ENCODE measurements at regions not wholly inside any gene's neighbourhood (a gene's known extent, or its start where the extent isn't known, plus 50 kb on each side); places are given as distances from the start of the nearest gene placed in this dataset.

DNA sequence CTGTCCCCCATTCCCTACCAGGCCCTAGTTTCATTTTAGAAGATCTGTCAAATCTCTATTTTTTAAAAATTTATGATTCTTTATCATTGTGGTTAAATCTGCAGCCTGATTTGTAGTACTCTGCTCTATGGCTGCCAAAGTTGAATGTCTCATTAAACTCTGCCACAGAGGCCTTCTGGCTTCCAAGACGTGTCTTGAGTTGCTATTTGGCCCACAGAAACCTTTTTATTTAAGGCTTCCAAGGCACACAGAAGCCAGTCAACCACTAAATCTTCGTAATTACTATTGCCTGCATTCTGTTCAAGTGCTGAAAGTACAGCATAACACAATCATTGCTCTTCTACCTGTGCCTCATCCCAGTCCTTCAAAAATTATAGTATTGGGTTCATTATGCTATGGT, 971.0 kb downstream of the NCAM2 start:
- TF ChIP-seq, protein P1, sequence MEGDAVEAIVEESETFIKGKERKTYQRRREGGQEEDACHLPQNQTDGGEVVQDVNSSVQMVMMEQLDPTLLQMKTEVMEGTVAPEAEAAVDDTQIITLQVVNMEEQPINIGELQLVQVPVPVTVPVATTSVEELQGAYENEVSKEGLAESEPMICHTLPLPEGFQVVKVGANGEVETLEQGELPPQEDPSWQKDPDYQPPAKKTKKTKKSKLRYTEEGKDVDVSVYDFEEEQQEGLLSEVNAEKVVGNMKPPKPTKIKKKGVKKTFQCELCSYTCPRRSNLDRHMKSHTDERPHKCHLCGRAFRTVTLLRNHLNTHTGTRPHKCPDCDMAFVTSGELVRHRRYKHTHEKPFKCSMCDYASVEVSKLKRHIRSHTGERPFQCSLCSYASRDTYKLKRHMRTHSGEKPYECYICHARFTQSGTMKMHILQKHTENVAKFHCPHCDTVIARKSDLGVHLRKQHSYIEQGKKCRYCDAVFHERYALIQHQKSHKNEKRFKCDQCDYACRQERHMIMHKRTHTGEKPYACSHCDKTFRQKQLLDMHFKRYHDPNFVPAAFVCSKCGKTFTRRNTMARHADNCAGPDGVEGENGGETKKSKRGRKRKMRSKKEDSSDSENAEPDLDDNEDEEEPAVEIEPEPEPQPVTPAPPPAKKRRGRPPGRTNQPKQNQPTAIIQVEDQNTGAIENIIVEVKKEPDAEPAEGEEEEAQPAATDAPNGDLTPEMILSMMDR (IDR thresholded peaks at IDR 0.05) = no peak
- TF ChIP-seq POLR2A (IDR thresholded peaks at IDR 0.05) = no peak
